ENCODE measurements at regions not wholly inside any gene's neighbourhood (a gene's known extent, or its start where the extent isn't known, plus 50 kb on each side); places are given as distances from the start of the nearest gene placed in this dataset.
"Not testable (repeated sequence)": the region's sequence is repeated elsewhere in the genome, so short reads cannot be mapped to it uniquely, and the experiment has no call there.

DNA sequence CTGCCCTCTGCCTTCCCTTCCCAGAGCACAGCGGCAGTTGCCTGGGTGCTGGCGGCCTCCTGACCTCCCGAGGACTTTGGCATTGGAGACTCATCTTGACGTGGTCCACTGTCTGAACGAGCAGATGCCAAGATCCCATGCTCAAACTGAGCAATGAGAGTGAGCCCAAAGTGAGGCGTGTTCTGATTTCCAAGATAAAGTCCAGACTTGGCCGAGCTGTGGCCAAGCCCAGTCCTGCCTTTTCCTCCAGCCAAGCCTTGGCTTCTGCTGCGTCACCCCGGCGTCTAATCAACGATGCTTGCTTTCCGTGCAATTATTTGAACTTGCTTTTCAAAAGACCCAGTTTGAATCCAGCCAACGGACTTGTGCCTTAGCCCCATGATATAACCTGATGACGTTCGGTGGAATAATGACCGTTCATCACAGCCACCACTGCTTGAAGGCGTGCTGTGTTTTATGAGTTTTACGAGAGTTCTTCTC, 179.2 kb downstream of the IRF8 start:
- DNase-seq: no peak

DNA sequence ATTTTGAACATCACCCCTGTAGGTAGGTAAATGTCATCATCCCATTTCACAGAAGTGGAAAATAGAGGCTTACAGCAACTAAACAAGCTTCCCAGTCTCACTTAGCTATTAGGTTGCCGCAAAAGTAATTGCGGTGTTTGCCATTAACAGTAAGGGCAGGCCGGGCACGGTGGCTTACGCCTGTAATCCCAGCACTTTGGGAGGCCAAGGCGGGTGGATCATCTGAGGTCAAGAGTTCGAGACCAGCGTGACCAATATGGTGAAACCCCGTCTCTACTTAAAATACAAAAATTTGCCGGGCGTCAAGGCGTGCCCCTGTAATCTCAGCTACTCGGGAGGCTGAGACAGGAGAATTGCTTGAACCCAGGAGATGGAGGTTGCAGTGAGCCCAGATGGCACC, 179.7 kb downstream of the IRF8 start:
- DNase-seq: not testable (repeated sequence)

- no peak for DNase-seq
Observed at GRCh38 chr16:86079255-86079885, 180.4 kb downstream of the IRF8 start.

- no peak for DNase-seq
Observed at GRCh38 chr16:86080131-86080875, 181.3 kb downstream of the IRF8 start.

- DNase-seq: no peak
Observed at GRCh38 chr16:86080982-86081381, 182.0 kb downstream of the IRF8 start.

GRCh38 chr16:86082418-86083030, 183.6 kb downstream of the IRF8 start:
- no peak for DNase-seq

DNA sequence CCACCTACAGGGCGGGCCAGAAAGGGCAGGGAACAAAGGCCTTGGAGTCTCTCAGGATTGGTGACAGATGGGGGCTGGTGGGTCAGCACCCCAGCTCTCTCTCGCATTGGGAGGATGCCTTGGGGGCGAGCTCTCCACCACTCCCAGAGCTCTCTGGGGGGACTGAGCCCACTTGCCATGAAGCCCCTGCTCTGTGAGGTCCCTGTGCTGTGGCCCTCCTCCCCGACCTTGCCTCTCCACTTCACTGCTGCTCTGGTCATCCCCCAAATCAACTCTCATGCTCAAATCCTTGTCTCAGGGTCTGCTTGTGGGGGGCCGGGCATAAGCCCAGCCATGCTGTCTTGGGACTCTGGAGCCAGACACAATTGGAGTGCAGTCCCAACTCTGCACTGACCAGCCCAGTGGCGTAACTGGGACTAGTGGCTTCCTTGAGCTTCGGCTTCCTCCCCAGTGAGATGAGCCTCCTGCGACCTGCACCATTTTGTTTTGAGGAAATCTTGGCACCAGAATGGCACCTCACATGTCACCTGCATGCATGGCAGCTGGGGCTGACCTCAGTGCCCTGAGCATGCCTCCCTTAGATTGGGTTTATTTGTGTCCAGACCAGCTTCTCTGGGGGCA, 184.5 kb downstream of the IRF8 start:
- DNase-seq: no peak

GRCh38 chr16:86085161-86085611, 186.2 kb downstream of the IRF8 start:
- DNase-seq: no peak

DNA sequence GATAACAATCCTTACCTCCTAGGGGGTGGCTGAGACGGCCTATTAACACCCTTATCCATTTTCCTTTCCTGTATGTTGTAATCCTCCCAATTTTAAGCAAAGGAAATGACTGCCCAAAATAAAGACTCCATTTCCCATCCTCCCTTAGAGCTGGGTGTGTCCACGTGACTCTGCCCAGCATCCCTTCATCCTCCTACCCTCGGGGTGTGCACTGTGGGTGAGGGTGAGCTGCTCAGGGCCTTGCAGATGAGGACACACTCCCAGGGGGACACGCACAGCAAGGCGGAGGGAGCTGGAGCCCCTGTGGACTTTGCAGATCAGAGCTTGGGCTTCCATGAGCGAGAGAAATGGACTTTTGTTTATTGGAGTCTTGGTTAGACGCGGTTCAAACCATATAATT, 186.8 kb downstream of the IRF8 start:
- DNase-seq: no peak

DNA sequence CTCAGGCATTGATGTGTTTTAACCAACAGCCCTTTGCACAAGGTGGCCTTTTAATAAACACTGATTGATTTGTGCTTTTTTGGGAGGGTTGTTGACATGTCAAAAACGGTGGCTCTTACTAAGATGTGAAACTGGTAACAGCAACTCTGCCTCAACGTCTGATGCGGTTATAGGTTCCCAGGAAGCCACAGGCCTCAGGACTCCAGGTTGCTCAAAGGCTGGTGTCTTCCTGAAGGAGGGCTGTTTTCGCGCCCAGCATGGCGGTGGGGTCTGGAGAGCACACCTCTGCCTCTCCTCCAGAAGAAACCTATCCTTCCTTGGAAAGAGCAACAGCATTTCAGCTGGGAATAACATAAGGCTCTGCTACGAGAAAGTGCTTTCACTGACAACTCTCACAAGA, 187.5 kb downstream of the IRF8 start:
- no peak for DNase-seq

GRCh38 chr16:86087011-86087895, 188.3 kb downstream of the IRF8 start:
- DNase-seq: no peak

GRCh38 chr16:86087896-86088230, 188.9 kb downstream of the IRF8 start:
- no peak for DNase-seq

DNA sequence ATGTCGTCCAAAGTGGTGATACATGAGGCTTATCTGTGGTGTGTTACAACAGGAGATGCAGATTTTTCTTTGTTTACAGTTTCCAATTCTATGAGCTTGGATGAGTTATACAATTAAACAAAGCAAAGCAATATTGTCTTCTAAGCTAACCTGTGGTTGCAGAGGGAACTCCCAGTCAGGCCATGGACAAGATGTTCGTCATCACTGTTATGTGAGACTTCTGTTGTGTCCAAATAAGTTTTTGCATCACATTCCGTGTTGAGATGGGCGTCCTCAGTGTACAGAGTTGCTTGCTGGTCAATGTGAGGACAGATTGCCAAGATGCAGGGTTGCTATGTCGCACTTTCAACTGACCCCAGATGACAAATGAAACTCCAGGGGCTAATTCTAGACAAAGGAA, 189.3 kb downstream of the IRF8 start:
- no peak for DNase-seq

DNA sequence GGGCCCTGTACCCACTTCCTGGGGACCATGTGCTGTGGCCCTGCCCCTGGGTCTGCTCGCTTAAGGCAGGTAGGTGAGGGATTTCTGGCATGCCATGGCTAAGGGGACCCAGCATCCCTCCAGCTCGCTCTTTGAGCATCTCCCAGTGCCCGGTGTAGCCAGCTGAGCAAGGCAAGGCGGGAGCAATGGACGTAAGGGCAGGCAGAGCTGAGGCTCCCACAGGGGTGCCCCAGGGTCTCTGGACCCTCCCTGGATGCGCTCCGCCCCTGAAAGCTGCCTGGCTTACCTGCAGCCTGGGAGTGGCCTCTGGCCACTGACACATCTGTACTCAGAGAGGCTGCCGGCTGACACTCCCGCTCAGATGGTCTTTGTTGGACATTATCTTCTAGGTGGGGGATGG, 189.9 kb downstream of the IRF8 start:
- no peak for DNase-seq

GRCh38 chr16:86089334-86089900, 190.5 kb downstream of the IRF8 start:
- no peak for DNase-seq

- no peak for DNase-seq
Observed at GRCh38 chr16:86089991-86090390, 191.0 kb downstream of the IRF8 start.

- DNase-seq: no peak
Observed at GRCh38 chr16:86090461-86091170, 191.7 kb downstream of the IRF8 start.

GRCh38 chr16:86091976-86092375, 193.0 kb downstream of the IRF8 start:
- no peak for DNase-seq

DNA sequence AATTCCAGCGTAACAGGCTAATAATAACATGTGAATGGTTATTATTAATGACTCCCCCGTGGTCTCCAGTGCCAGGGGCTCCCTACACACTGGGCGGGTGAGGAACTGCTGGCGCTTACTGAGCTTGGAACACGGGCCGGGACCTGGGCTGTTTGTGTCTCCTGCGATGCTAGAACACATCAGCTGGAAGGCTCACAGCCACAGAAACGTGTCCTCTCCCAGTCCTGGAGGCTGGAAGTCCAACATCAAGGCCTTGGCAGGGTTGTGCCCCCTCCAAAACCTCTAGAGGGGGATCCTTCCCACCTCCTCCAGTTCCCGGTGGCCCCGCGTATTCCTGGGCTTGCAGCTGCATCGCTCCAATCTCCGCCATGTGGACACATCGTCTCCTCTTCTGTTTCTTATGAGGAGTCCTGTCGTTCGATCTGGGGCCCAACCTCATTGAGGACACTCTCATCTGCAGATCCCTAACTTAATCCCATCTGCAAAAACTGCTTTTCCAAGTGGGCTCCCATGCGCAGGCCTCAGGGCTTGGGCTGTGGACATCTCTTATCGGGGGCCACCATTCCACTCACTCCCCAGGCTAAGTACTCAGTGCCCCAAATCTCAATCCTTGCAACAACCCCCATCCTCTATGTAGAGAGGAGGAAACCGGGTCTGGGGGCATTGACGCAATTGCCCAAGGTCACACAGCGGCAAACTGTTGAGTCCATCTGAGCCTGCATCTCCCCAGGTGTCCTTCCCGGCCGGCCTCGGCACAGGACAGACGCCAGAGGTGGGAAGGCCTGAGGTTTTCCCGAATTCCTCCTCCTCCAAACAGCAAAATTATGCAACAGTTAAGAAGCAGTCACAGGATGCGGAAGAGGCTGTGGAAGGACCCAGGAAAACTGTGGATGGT, 193.9 kb downstream of the IRF8 start:
- DNase-seq: no peak

Measured in activated naive CD4-positive, alpha-beta T cell treated with anti-CD3 and anti-CD28 coated beads, Interleukin-2, amount 50 U/mL, for 16 hours (primary cell).